Caco-2 (cell line): ENCODE measurements at regions not wholly inside any gene's neighbourhood (a gene's known extent, or its start where the extent isn't known, plus 50 kb on each side); places are given as distances from the start of the nearest gene placed in this dataset.

ENCODE experiments used
- BruUV-seq: library from RNA; stranded (reverse); fragments of 400-500 nt; replicated peaks from 2 replicates; lab custom pipeline; 2021; lab: Mats Ljungman, UMichigan
- CTCF ChIA-PET: fragments of 300-600 bp; sonication (Branson Sonifier 250); formaldehyde crosslinking; loops from one replicate; lab custom pipeline; 2022; ENCODE audit warnings: antibody characterized with exemption; lab: Charles Lee
- POLR2A ChIA-PET: fragments of 300-600 bp; sonication (Branson Sonifier 250); formaldehyde crosslinking; loops from one replicate; lab custom pipeline; 2022; ENCODE audit warnings: antibody characterized with exemption; lab: Charles Lee
- DNase-seq, 2 experiments: peaks; one replicate each; pipeline versions ENCODE4 v3.0.0 to v3.0.0-alpha.2; 2020 to 2022
- H3K27me3 ChIP-seq: replicated peaks from 2 replicates; pipeline ENCODE4 v1.6.0; 2011; ENCODE audit warnings: low read length; ENCODE audit not compliant: control insufficient read depth, insufficient read depth
- H3K36me3 ChIP-seq: 2 replicates; pipeline ENCODE4 v1.5.1; 2011; ENCODE audit warnings: low read length; ENCODE audit not compliant: control insufficient read depth, insufficient read depth
- H3K4me1 ChIP-seq: fragments of 250-450 bp; sonication (Bioruptor Pico); 2 replicates; pipeline ENCODE4 v1.5.1; 2020; ENCODE audit warnings: mild to moderate bottlenecking
- H3K4me3 ChIP-seq: 2 replicates; pipeline ENCODE4 v1.5.1; 2011; ENCODE audit warnings: low read depth, mild to moderate bottlenecking, control low read depth, low read length
- H3K9me3 ChIP-seq: fragments of 250-450 bp; sonication (Bioruptor Pico); 2 replicates; pipeline ENCODE4 v1.5.1; 2020; ENCODE audit warnings: mild to moderate bottlenecking, moderate library complexity
- H3K27ac Mint-ChIP-seq: one replicate; pipeline ENCODE4 v1.8.0; 2022; ENCODE audit warnings: mixed read lengths; ENCODE audit not compliant: unreplicated experiment
- H3K27me3 Mint-ChIP-seq: one replicate; pipeline ENCODE4 v1.8.0; 2022; ENCODE audit warnings: mixed read lengths; ENCODE audit not compliant: insufficient read depth, unreplicated experiment
- H3K36me3 Mint-ChIP-seq: one replicate; pipeline ENCODE4 v1.8.0; 2022; ENCODE audit warnings: mild to moderate bottlenecking, mixed read lengths; ENCODE audit not compliant: insufficient read depth, unreplicated experiment
- H3K4me1 Mint-ChIP-seq: one replicate; pipeline ENCODE4 v1.8.0; 2022; ENCODE audit warnings: low read depth, mixed read lengths; ENCODE audit not compliant: unreplicated experiment
- H3K4me3 Mint-ChIP-seq: one replicate; pipeline ENCODE4 v1.8.0; 2022; ENCODE audit warnings: mild to moderate bottlenecking, moderate library complexity, mixed read lengths; ENCODE audit not compliant: unreplicated experiment
- H3K9me3 Mint-ChIP-seq: one replicate; pipeline ENCODE4 v1.8.0; 2022; ENCODE audit warnings: mixed read lengths; ENCODE audit not compliant: unreplicated experiment
- CTCF ChIP-seq, 2 experiments: fragments of 200-600 bp in 1 of 2; IDR thresholded peaks; 1 replicate in 1 of 2; 2 replicates in 1 of 2; pipeline versions ENCODE4 v1.5.1 to v1.8.0; 2011 to 2022; ENCODE audit warnings: antibody characterized with exemption in 1 of 2, control low read depth in 1 of 2, inconsistent platforms in 1 of 2, low read depth in 1 of 2, low read length in 1 of 2, mild to moderate bottlenecking in 1 of 2, moderate library complexity in 1 of 2; ENCODE audit not compliant: insufficient read depth in 1 of 2, severe bottlenecking in 1 of 2, unreplicated experiment in 1 of 2
- intact Hi-C: fragments of 100-400 bp; cut with micrococcal nuclease; formaldehyde crosslinking; loops from one replicate; pipeline ENCODE4 v1.10.0; 2022; ENCODE audit not compliant: unreplicated experiment

GRCh38 chr2:143847257-143847656 lies 672.7 kb downstream of the ZEB2 start:
- POLR2A ChIA-PET = no interaction called here
- intact Hi-C loops = no loop called here
- BruUV-seq = no TSS peak

GRCh38 chr2:143844986-143845385 lies 674.9 kb downstream of the ZEB2 start:
- intact Hi-C loops = no loop called here
- Histone ChIP-seq H3K4me1 (peaks cover 4% of the 10 kb centered on the region), H3K4me3 (no peak overlapping the region), H3K27me3 (no peaks in the 10 kb centered on the region), H3K9me3 (0 out of 2 replicates have a peak, but pooled peaks cover 3% of the 10 kb centered on the region), H3K36me3 (no peaks in the 10 kb centered on the region)
- no peak for TF ChIP-seq CTCF (IDR thresholded peaks at IDR 0.05; ENCODE audit: insufficient read depth in 1 of 2, low read depth in 1 of 2, low read length in 1 of 2, severe bottlenecking in 1 of 2, unreplicated experiment in 1 of 2)
- H3K36me3 Mint-ChIP-seq = no peaks in the 10 kb centered on the region
- H3K4me1 Mint-ChIP-seq = peaks cover 2% of the 10 kb centered on the region
- no peak overlapping the region for H3K27ac Mint-ChIP-seq
- DNase-seq = no peak
- H3K27me3 Mint-ChIP-seq = no peaks in the 10 kb centered on the region
- no TSS peak for BruUV-seq
- ChIA-PET CTCF (no interaction called here), POLR2A (no interaction called here)
- H3K9me3 Mint-ChIP-seq = no peaks in the 10 kb centered on the region
- H3K4me3 Mint-ChIP-seq = no peak overlapping the region

More at GRCh38 chr2:143847257-143847656, 672.7 kb downstream of the ZEB2 start:
- no peak overlapping the region for H3K27ac Mint-ChIP-seq
- DNase-seq = no peak
- no peak overlapping the region for H3K4me3 Mint-ChIP-seq
- no peak for TF ChIP-seq CTCF (IDR thresholded peaks at IDR 0.05; ENCODE audit: insufficient read depth in 1 of 2, low read depth in 1 of 2, low read length in 1 of 2, severe bottlenecking in 1 of 2, unreplicated experiment in 1 of 2)
- H3K9me3 ChIP-seq = no peaks in the 10 kb centered on the region
- H3K27me3 Mint-ChIP-seq = no peaks in the 10 kb centered on the region
- H3K27me3 ChIP-seq = no peaks in the 10 kb centered on the region
- no peak overlapping the region for H3K4me3 ChIP-seq
- no peaks in the 10 kb centered on the region for H3K36me3 ChIP-seq
- H3K4me1 ChIP-seq = no peaks in the 10 kb centered on the region
- CTCF ChIA-PET = no interaction called here
- H3K9me3 Mint-ChIP-seq = no peaks in the 10 kb centered on the region
- no peaks in the 10 kb centered on the region for H3K4me1 Mint-ChIP-seq
- H3K36me3 Mint-ChIP-seq = no peaks in the 10 kb centered on the region

- Mint-ChIP-seq H3K27ac (no peak overlapping the region), H3K36me3 (no peaks in the 10 kb centered on the region), H3K9me3 (no peaks in the 10 kb centered on the region), H3K27me3 (no peaks in the 10 kb centered on the region), H3K4me3 (no peak overlapping the region), H3K4me1 (peaks cover 11% of the 10 kb centered on the region)
- ChIA-PET CTCF (no interaction called here), POLR2A (no interaction called here)
- no peak for TF ChIP-seq CTCF (IDR thresholded peaks at IDR 0.05; ENCODE audit: insufficient read depth in 1 of 2, low read depth in 1 of 2, low read length in 1 of 2, severe bottlenecking in 1 of 2, unreplicated experiment in 1 of 2)
- Histone ChIP-seq H3K9me3 (0 out of 2 replicates have a peak, but pooled peaks cover 3% of the 10 kb centered on the region), H3K4me1 (peaks cover 13% of the 10 kb centered on the region), H3K27me3 (no peaks in the 10 kb centered on the region), H3K4me3 (no peak overlapping the region), H3K36me3 (no peaks in the 10 kb centered on the region)
- intact Hi-C loops = no loop called here
- BruUV-seq = no TSS peak
- DNase-seq = no peak
Measured at GRCh38 chr2:143843686-143844085, 676.2 kb downstream of the ZEB2 start.
